ENCODE measurements at regions not wholly inside any gene's neighbourhood (a gene's known extent, or its start where the extent isn't known, plus 50 kb on each side); places are given as distances from the start of the nearest gene placed in this dataset.

DNA sequence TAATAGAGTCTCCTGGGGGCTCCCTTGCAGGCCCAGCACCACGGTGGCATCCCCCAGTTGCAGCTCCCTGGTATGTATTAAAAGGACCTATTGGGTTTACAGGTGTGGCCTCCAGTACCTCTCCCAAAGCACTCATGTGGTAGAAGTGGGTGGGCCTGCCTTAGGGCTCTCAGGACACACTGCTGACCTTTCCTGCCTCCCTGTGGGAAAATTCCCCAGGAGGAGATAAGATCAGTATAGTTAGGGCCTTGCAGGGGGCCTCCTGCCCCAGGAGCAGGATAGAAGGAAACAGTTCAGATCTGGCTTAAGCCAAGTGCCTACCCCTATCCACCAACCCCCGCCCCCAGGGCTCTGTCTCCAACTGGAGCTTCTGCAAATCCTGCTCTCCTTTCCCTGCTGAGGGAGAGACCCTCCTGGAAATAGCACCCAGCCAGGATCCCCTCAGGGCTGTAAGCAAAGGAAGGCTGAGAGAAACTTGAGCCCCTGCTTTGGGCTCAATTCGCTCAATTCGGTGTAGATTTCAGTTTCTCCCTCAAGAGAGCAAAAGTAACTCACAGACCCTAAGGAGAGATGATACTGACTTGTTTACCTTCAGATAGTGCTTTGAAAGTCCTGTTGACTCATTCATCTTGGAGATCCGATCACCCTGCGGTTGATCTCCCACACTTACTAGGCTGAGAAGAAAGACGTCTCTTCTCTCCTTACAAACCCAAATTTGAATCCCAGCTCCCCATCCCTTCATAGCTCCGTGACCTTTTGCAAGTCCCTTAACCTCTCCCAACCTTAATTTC, 130.6 kb downstream of the WDR11 start:
- in situ Hi-C loops (cut with HindIII; ENCODE audit: low pct_ligation_motif_present, low pct_unique_long_range_greater_than_20kb, low sequenced_read_pairs) = no loop called here
- DNase-seq = no peak

DNA sequence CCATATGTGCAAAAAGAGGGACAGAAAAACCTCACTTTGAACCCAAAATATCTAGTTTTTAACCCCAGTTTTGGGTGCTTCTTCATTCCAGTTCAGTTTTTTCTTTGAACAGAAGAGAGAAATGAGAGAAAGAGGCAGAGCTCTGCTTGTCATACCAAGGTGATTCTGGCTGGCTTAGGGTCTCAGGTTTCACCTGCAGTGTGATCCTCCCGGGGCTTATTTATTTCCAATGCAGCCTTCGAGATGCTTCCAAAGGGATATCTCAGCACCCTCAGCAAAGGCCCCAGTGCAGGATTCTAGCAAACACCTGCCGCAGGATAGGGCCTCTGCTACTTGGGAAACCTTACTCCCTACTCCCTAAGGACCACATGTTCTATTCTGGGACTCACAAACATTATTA, 131.3 kb downstream of the WDR11 start:
- DNase-seq = no peak
- in situ Hi-C loops (cut with HindIII; ENCODE audit: low pct_ligation_motif_present, low pct_unique_long_range_greater_than_20kb, low sequenced_read_pairs) = no loop called here

DNA sequence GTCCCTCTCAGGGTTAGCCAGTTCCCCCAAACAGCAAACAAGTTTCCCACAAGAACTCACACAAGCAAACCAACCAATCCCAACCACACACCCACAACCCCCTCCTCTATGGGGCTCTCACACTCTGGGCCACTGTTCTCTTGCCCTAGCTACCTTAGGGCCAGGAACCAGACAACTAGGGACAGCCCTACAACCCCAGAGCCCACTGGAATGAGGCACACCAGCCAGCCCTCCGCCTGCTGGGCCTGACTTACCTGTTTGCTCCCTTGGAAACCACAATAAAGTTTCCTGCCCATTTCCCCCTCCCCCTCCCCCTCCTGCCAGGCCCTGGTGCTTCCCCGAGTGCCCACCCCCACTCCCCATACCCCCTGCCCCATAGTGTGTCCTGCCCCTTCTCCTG, 132.6 kb downstream of the WDR11 start:
- in situ Hi-C loops (cut with HindIII; ENCODE audit: low pct_ligation_motif_present, low pct_unique_long_range_greater_than_20kb, low sequenced_read_pairs) = no loop called here
- no peak for DNase-seq

DNA sequence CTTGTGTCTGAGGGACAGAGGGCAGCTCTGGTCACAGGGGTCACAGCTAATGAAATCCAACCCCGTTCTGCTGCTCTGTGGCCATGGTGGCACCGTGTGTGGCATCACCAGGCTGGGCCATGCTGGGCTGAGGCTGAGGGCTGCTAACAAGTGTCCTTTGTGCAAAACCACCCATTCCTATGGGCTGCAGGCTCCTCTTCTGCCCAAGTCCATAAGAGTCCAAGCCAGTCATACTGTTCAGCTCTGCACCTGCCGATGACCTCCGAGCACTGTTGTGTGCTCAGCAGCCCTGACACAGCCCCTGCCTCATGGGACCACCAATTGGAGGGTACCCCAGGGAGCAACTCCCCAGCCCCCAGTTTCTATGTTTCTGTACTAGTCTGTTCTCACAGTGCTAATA, 133.1 kb downstream of the WDR11 start:
- in situ Hi-C loops (cut with HindIII; ENCODE audit: low pct_ligation_motif_present, low pct_unique_long_range_greater_than_20kb, low sequenced_read_pairs) = no loop called here
- no peak for DNase-seq

DNA sequence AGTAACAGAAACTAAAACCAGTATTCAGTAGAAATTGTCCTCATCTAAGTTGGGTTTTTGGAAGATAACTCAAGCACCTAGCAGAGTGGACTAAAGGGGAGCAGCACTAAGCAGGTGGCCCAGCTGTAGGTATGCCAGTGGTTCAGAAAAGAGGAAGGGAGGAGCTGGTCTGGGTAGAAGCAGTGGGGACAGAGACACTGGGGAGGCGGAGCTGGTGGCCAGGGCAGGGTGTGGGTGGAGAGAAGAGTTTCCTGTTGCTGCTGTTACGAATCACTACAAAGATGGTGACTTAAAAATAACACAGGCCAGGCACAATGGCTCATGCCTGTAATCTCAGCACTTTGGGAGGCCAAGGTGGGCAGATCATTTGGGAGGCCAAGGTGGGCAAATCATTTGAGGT, 136.2 kb downstream of the WDR11 start:
- no peak for DNase-seq
- in situ Hi-C loops (cut with HindIII; ENCODE audit: low pct_ligation_motif_present, low pct_unique_long_range_greater_than_20kb, low sequenced_read_pairs) = no loop called here

DNA sequence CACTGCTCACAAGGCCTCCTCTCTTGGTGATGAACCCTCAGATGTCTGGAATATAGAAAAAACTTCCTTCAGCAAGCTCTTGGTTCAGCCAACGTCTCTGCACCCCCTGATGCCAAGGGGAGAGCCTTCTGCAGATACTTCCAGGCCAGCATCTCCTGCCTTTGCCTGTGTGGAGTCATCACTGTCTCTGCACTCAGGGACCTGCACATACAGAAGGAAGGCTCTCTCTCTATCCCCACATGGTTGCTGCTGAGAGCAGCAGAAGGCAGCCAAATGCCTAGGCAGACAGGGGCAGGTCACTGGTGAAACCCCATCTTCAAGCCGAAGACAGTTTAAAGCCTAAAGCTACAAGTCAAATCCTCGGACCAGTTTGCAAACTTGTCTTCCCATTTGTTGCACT, 137.6 kb downstream of the WDR11 start:
- in situ Hi-C loops (cut with HindIII; ENCODE audit: low pct_ligation_motif_present, low pct_unique_long_range_greater_than_20kb, low sequenced_read_pairs) = no loop called here

DNA sequence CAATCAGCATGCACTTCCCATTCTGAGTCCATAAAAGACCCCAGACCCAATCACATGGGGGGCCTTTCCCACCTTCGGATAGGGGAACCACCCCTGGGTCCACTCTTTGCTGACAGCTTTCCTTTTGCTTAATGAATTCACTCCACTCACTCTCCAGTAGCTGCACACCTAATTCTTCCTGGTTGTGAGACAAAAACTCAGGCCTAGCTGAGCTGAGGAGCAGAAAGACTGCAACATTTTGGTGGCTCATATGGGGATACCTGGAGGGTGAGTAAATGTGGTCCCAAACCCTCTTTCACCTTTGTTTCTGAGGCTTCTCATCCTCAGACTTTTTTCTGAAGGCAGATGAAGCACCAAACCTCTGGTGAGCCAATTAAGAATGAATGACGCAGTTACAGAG, 138.1 kb downstream of the WDR11 start:
- in situ Hi-C loops (cut with HindIII; ENCODE audit: low pct_ligation_motif_present, low pct_unique_long_range_greater_than_20kb, low sequenced_read_pairs) = no loop called here

More for the DNA sequence above, 137.6 kb downstream of the WDR11 start:
- DNase-seq = no peak

DNA sequence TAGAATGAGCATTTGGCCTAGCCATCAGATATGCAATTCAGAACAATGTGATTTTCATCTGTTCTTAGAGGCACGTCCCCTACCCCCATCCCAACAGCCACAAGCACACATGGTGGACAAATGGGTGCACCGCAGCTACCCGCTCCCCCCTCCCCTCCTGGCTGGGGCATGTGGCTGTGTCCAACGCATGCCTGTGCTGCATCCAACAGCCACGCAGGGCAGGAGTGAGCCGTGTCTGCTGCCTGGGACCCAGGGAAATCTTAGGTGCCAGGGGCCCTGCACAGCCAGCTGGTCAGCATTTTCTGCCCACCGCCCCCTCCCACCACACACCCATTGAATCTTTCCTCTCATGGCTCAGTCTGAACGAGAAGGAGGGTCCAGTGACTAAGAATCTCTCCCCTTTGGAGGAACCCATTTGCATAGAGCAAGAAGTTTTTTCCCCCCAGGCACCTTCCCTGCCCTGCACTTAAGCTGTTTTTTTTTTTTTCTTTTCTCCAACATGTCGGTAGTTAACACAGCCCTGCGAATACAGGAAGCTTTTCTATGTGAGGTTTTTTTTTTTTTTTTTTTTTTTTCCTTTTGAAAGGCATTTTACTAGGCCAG, 138.9 kb downstream of the WDR11 start:
- no peak for DNase-seq
- in situ Hi-C loops (cut with HindIII; ENCODE audit: low pct_ligation_motif_present, low pct_unique_long_range_greater_than_20kb, low sequenced_read_pairs) = no loop called here

More for the DNA sequence above, 138.1 kb downstream of the WDR11 start:
- no peak for DNase-seq

DNA sequence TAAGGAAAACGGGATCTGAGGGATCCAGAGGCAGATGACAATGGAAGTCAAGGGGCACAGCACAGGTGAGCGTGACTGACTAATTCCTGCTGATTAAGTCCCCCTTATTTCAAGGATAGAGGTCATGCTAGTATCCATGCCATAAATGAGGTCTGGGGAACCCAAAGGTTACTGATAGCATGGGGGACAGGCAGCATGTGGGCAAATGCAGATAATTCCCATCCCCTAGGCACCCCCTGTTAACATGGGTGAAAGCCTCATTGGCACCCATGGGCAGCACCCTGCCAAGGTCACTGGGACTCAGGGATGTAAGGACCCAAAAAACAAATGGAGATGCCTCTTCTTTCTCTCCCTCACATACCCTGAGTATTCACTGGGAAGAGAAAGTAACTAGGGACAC, 139.7 kb downstream of the WDR11 start:
- in situ Hi-C loops (cut with HindIII; ENCODE audit: low pct_ligation_motif_present, low pct_unique_long_range_greater_than_20kb, low sequenced_read_pairs) = no loop called here
- no peak for DNase-seq

DNA sequence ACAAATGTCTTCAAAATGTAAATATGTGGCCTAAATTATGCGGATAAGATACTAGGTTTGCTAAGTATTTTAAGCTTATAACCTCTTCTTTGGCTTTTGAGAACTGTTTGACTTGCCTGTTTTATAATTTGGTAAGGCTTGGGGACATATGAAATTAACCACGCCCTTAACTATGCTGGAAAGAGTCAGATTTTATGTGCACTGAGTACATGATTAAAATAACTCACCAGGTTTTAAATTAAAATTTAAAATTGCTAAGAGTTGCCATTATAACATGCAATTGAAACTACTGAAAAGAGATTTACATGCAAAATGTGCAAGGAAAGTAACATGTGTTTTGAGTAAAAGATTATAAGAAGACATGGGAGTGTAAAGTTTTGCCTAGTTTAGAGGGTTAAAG, 141.9 kb downstream of the WDR11 start:
- in situ Hi-C loops (cut with HindIII; ENCODE audit: low pct_ligation_motif_present, low pct_unique_long_range_greater_than_20kb, low sequenced_read_pairs) = no loop called here
- no peak for DNase-seq

DNA sequence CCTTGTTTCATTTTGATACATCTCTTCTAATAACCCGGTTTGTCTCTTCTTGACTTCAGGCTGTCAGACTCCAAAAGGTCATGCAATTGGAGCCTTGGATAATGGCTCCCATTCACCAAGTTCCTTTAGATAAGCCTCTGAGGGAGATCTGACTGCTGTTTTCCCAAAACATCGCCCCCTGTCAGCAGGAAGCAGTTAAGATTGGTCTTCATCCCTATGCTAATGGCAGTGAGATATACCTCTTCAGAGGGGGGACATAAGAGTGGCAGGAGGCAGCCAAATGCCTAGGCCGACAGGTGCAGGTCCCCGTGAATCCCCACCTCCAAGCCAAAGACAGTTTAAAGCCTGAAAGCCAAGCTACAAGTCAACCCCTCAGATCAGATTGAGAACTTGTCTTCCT, 144.6 kb downstream of the WDR11 start:
- in situ Hi-C loops (cut with HindIII; ENCODE audit: low pct_ligation_motif_present, low pct_unique_long_range_greater_than_20kb, low sequenced_read_pairs) = no loop called here
- DNase-seq = no peak

DNA sequence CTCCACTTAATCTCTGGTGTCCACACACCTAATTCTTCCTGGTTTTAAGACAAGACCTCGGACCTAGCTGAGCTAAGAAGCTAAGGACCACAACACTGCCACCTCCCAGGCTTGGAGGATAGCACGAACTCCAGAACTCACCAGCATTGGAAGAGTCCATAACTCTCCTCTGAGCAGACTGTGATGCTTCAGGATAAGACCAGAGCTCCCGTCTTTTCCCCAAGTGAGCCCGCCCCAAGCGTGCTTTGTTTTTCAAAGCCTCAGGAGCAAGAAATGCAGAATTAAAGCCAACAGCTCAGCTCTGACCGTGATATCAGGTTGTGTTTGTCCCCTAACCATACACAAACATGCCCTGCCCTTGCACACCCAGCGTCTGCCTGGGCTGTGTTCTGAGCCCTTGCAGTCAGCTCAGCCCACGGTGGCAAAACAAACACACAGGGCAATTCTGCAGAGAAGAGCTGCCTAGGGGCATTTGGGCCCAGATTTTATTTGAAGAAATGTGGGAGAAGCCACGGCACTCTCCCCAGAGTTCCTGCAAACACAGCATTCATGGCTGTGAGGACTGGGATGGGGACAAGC, 145.4 kb downstream of the WDR11 start:
- no peak for DNase-seq
- in situ Hi-C loops (cut with HindIII; ENCODE audit: low pct_ligation_motif_present, low pct_unique_long_range_greater_than_20kb, low sequenced_read_pairs) = no loop called here

DNA sequence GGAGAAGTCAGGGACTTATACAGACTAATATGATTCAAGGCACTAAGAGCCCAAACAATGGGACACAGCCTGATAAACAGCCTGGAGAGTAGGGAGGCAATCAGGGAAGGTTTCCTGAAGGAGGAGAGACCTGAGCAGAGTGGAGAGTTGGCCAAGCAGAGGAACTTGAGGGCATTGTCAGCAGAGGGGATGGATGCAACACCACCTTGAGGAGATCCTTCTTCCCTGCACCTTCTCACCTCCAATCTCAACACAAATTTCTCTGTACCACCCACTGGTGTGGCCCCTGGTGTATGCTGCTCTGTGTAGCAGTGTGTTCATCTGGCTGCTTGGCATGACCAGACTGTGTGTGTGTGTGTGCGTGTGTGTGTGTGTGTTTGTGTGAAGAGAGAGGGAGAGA, 146.2 kb downstream of the WDR11 start:
- in situ Hi-C loops (cut with HindIII; ENCODE audit: low pct_ligation_motif_present, low pct_unique_long_range_greater_than_20kb, low sequenced_read_pairs) = no loop called here
- no peak for DNase-seq

DNA sequence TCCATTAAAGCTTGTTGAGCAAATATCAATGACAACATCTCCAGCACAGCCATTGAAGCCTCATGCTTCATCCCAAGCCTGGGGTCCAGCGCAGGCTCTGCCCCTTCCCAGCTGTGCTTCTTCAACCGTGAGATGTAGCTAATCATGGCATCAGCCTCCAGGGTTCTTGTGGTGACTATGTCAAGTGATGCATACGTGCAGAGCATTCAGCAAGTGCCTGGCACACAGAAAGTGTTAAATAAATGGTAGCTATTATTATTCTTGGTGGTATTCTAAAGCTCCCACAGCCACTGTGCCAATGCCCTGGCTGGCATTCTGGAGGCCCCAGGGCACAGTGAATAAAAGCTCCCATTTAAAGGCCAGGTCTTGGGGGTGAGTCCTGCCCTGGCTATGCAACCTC, 146.6 kb downstream of the WDR11 start:
- in situ Hi-C loops (cut with HindIII; ENCODE audit: low pct_ligation_motif_present, low pct_unique_long_range_greater_than_20kb, low sequenced_read_pairs) = no loop called here
- DNase-seq = no peak

DNA sequence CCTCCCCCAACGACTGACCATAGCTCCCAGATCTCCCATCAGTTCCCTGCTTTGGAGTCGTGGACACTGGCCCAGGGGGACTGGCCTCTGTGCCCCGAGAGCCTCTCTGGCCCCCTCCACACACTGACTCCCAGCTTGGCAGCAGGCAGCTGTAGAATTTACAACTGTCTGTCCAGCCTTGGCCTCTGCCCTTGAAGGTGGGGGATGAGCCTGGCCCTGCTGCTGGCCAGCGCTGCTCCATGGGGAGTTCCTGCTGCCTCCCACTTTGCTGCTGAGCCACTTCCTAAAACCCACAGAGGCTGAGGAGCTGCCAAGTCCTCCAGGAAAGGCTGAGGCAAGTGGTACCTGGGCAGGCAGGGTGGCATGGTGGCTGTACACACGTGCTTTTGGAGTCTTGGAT, 147.1 kb downstream of the WDR11 start:
- in situ Hi-C loops (cut with HindIII; ENCODE audit: low pct_ligation_motif_present, low pct_unique_long_range_greater_than_20kb, low sequenced_read_pairs) = no loop called here

DNA sequence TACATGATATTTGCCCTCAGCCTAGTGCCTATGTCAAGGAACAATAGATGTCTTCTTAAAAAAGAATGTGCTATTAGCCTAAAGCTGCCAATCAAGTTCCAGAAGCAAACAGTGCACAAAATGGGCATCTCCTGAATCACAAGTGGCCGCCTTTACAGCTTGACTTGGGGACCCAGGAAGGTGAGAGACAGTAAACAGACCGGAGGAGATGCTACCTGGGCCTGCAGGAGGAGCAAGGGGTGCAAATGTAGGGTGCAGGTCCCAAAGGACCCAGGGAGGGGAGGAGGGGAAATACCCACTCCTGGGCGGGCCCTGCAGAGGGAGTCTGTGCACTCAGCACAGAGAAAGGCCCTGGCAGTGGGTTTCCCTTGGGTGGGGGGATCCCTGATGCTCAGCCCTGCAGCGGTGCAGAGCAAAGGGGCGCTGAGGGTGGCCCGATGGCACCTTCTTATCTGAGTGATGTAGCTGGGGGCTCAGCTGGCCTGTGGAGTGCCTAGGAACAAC, 147.7 kb downstream of the WDR11 start:
- DNase-seq = no peak
- in situ Hi-C loops (cut with HindIII; ENCODE audit: low pct_ligation_motif_present, low pct_unique_long_range_greater_than_20kb, low sequenced_read_pairs) = no loop called here

More for the DNA sequence above, 147.1 kb downstream of the WDR11 start:
- no peak for DNase-seq

DNA sequence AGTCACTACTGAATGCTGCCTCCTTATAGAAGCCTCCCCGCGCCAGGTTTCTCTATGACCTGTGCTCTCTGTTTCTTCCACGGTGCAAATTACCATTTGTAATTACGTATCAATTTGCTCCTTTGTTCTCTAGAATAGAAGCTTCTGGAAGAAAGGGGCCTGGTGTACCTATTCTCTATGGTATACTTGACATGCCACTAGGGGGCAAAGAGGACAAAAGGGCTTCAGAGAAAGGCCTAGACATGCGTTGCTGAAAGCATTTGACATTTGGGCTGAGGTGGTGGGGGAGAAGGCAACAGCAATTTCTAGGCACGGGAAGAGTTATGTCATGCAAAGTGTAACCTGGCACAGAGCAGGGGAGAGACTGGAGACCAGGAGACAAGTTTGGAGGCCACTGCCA, 148.7 kb downstream of the WDR11 start:
- DNase-seq = no peak
- in situ Hi-C loops (cut with HindIII; ENCODE audit: low pct_ligation_motif_present, low pct_unique_long_range_greater_than_20kb, low sequenced_read_pairs) = no loop called here

DNA sequence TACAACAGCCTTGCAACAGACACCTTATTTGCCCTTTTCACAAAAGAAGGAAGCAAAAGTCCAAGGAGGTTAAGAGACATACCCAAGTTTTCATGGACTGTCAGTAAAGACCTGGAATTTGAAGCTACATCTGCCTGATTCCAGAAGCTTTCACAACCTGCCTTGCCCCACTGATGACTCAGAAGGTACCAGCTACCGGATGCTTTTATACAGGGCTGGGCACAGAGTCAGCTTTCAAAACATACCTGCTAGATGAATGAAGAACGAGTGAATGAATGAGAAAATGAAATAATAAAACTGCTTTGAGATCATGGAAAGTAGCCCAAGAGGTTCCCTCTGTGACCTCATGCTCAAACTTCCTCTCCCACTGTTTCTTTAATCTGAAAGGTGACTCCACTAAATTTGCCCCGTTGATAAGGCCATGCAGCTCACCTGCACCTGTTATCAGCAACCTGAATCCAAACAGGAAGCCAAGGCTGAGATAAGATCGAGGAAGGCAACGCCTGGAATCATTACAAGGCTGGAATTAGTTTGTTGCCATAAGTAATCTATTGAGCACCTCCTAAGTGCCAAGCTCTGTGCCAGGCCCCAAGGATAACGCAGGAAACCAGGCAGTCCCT, 151.5 kb downstream of the WDR11 start:
- no peak for DNase-seq
- in situ Hi-C loops (cut with HindIII; ENCODE audit: low pct_ligation_motif_present, low pct_unique_long_range_greater_than_20kb, low sequenced_read_pairs) = no loop called here

DNA sequence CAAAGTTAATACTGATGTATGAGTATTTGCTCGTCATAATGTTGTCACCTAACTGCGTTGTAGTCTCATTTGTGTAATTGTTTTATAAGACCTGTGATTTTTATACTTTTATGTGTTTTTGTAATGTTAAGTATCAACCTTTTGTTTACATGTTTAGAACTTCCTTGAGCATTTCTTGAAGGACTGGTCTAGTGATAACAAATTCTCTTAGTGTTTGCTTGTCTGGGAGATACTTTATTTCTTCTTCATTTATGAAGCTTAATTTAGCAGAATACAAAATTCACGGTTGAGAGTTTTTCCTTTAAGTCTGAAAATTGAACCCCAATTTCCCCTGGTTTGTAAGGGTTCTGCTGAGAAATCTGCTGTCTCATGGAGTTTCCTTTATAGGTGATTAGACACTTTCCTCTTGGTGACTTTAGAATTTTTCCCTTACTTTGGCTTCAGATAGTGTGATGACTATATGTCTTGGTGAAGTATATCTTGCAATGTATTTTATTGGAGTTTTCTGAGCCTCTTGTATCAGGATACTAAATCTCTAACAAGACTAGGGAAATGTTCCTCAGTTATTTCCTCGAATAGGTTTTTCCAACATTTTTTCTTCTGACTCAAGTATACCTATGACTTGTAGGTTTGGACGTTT, 154.9 kb downstream of the WDR11 start:
- in situ Hi-C loops (cut with HindIII; ENCODE audit: low pct_ligation_motif_present, low pct_unique_long_range_greater_than_20kb, low sequenced_read_pairs) = no loop called here
- no peak for DNase-seq
